22Rv1 (cell line): ENCODE measurements at regions not wholly inside any gene's neighbourhood (a gene's known extent, or its start where the extent isn't known, plus 50 kb on each side); places are given as distances from the start of the nearest gene placed in this dataset.

Source experiments
- H3K27ac ChIP-seq: fragments of 450-650 bp; 2 replicates; pipeline ENCODE4 v1.5.1; 2017
- ZFX ChIP-seq: fragments of 450-650 bp; IDR thresholded peaks from 2 replicates; pipeline ENCODE4 v1.6.1; 2017; ENCODE audit warnings: antibody characterized with exemption, borderline replicate concordance
- TF ChIP-seq, protein P1 (sequence below): fragments of 450-650 bp; IDR thresholded peaks from 2 replicates; pipeline ENCODE4 v1.5.1; 2017; ENCODE audit warnings: mild to moderate bottlenecking

DNA sequence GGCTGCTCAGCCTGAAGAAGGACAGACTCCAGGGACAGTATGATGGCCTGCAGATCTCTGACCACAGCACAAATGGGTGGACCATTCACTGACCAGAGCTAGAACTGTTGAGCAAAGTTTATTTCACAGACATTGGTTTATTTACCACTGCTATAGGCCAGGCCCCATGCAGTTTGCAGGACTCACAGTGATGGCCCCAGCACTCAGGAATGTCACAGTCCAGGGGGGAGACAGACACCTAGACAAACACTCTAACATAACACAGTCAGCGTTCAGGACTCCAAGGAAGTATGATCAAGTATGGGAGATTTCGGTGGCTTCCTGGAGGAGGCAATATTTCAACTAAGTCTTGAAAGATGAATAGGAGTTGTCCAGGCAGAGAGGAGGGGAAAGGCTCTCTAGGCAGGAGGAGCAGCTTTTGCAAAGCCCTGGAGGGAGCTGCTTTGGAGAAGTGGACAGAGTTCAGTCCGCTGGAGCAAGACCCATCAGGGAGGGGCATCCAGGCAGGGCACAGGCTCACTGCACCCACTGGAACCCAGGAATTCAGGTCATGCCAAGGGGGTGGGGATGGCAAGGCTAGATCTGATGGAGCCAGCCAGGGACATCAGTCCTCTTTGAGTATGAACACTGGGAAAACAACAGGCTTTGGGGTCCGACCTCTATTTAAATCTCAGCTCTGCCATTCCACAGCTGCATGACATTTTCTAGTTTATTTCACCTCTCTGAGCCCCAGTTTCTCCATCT lies 454.3 kb downstream of the MATN1 start:
- TF ChIP-seq, protein P1, sequence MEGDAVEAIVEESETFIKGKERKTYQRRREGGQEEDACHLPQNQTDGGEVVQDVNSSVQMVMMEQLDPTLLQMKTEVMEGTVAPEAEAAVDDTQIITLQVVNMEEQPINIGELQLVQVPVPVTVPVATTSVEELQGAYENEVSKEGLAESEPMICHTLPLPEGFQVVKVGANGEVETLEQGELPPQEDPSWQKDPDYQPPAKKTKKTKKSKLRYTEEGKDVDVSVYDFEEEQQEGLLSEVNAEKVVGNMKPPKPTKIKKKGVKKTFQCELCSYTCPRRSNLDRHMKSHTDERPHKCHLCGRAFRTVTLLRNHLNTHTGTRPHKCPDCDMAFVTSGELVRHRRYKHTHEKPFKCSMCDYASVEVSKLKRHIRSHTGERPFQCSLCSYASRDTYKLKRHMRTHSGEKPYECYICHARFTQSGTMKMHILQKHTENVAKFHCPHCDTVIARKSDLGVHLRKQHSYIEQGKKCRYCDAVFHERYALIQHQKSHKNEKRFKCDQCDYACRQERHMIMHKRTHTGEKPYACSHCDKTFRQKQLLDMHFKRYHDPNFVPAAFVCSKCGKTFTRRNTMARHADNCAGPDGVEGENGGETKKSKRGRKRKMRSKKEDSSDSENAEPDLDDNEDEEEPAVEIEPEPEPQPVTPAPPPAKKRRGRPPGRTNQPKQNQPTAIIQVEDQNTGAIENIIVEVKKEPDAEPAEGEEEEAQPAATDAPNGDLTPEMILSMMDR: no peak
- TF ChIP-seq ZFX: no peak
- no peak overlapping the region for H3K27ac ChIP-seq

- H3K27ac ChIP-seq: no peak overlapping the region
- no peak for TF ChIP-seq ZFX
- TF ChIP-seq, protein P1: no peak
Observed at GRCh38 chr1:30267856-30268255, 455.5 kb downstream of the MATN1 start.

GRCh38 chr1:30267046-30267445 lies 456.3 kb downstream of the MATN1 start:
- no peak overlapping the region for H3K27ac ChIP-seq
- TF ChIP-seq, protein P1: no peak
- TF ChIP-seq ZFX: no peak

- TF ChIP-seq, protein P1: no peak
- no peak for TF ChIP-seq ZFX
- H3K27ac ChIP-seq: no peak overlapping the region
Observed at GRCh38 chr1:30265127-30266070, 458.0 kb downstream of the MATN1 start.

DNA sequence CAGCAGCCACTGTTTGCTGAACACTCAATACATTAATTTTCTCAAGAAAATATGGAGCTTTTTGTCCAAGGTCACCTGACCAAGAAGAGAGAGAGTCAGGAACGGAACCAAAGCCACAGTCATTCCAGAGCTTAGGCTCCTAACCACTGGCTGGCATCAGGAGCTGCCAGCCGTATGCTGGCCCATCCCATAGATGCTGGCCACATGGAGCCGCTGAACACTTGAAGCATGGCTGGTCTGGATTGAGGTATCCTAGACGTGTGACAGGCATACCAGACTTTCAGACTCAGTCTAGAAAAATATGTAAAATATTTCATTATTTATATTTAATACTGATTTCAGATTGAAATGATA lies 458.7 kb downstream of the MATN1 start:
- TF ChIP-seq ZFX: no peak
- TF ChIP-seq, protein P1: no peak

GRCh38 chr1:30263888-30264671 lies 459.3 kb downstream of the MATN1 start:
- no peak overlapping the region for H3K27ac ChIP-seq
- no peak for TF ChIP-seq ZFX
- TF ChIP-seq, protein P1: no peak

More for the DNA sequence above, 458.7 kb downstream of the MATN1 start:
- H3K27ac ChIP-seq: no peak overlapping the region
